GM21367 (cell line): ENCODE measurements at regions not wholly inside any gene's neighbourhood (a gene's known extent, or its start where the extent isn't known, plus 50 kb on each side); places are given as distances from the start of the nearest gene placed in this dataset.

Experiments
- ATAC-seq: cut with Tn5 transposase; IDR thresholded peaks from one replicate; pipeline ENCODE4 v1.9.1; 2021; ENCODE audit not compliant: unreplicated experiment

DNA sequence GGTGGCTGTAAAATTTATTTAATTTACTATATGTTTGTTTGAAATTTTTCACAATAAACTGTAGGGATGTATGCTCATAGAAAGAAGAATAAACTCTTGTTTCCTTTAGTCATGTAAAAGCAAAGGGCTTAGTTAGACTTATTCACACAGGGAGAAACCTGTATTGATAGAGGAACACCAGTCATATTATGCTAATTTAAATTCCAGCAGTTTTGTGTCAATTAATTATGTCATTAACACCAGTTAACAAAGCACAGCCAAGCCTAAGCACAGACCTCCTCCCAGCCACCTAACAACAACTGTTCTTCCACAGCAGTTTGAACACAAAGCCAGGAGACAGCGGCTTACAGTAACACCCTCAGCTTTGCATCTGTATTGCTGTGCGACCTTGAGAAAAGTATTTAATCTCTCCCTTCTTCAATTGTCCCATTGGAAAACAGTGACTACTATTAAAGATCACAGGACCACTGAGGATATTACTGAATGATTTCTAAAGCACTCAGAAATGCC is 260.8 kb upstream of the RRP15 start:
- ATAC-seq = no peak

GRCh38 chr1:218025454-218025853 is 259.6 kb upstream of the RRP15 start:
- ATAC-seq = no peak

GRCh38 chr1:218027152-218027551 is 257.9 kb upstream of the RRP15 start:
- ATAC-seq = no peak

DNA sequence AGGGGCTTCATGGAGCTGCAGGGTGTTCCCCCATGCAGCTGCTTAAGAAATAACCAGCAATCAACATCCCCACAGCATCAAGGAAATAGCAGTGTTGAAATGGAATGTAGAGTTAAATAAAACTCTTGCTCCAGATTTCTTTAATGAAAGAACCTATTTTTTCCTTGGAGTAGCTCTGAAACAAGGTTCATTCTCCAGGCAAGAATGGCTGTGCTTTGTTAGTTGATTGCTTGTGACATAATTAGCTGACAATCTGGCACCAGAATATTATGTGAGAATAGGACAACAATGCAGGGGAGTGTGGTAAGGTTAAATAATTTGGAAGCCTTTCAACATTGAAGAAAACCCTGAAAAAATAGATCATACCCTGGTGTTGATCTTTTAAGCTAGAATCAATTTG is 254.2 kb upstream of the RRP15 start:
- no peak for ATAC-seq

- no peak for ATAC-seq
Observed at GRCh38 chr1:218031901-218032300, 253.2 kb upstream of the RRP15 start.

- no peak for ATAC-seq
Observed at GRCh38 chr1:218034468-218034867, 250.6 kb upstream of the RRP15 start.

DNA sequence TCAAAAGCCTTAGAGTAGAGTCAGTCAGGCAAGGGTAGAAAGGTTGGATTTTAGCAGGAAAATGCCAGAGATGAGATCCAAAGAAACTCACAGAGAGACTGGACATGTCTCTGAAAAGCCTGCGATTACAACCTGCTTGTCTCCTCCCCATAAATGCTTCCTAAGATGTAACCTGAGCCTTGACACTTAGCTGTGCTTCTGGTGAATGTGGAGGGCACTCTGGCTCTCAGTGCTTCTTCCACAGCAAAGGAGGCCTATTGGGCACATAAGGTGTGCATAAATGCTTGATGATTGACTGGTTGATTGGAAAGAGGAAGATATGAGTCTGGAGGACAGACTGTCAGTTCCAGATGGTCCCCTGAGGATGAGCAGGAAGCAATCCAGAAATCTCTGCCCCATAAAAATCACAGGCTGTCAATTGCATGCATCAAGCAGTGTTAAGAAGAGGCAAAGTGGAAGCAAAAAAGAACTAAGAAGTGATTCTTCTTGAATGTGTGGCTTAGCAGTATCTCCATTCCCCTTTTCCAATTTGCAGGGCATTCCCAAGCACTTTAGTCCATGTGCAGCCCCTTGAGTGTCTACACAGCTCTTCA is 236.2 kb upstream of the RRP15 start:
- no peak for ATAC-seq

- no peak for ATAC-seq
Observed at GRCh38 chr1:218049641-218050040, 235.5 kb upstream of the RRP15 start.

- ATAC-seq = no peak
Observed at GRCh38 chr1:218058730-218059129, 226.4 kb upstream of the RRP15 start.

- ATAC-seq = no peak
Observed at GRCh38 chr1:218064426-218064825, 220.7 kb upstream of the RRP15 start.

DNA sequence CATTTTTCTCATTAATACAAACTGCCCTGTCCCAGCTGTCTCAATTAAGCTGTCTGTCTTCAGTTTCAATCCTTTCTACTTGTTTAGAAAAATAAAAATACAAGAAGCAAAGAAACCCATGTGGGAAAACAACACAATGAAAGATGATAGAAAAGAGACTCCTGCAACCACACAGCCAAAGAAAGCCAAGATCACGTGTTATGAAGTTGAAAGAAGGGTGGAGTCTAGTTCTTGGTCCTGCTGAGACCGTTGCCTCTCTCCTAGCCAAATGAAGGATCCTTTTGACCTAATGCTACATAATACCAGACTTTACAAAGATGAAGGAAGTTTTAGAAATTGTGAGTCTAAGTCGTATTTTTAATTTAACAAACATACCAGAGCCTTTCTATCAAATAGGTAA is 218.8 kb upstream of the RRP15 start:
- ATAC-seq = no peak

- no peak for ATAC-seq
Observed at GRCh38 chr1:218068241-218068640, 216.9 kb upstream of the RRP15 start.

GRCh38 chr1:218069180-218069579 is 215.9 kb upstream of the RRP15 start:
- no peak for ATAC-seq

DNA sequence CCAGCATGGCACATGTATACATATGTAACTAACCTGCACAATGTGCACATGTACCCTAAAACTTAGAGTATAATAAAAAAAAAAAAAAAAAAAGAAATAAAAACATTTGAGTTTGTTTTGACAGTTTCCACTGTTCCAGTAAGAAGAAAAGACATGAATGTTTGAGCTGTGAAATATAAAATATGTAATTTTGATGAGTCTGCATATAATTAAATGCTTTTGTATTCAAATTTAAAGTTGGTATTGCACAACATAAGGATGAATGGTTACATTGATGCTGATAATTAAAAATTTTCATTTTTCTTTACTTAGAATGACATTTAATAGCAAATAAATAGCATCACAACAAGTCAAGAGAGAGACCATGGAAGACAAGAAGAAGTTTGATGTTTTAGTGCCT is 212.0 kb upstream of the RRP15 start:
- ATAC-seq = no peak

GRCh38 chr1:218078916-218079315 is 206.2 kb upstream of the RRP15 start:
- ATAC-seq = no peak

DNA sequence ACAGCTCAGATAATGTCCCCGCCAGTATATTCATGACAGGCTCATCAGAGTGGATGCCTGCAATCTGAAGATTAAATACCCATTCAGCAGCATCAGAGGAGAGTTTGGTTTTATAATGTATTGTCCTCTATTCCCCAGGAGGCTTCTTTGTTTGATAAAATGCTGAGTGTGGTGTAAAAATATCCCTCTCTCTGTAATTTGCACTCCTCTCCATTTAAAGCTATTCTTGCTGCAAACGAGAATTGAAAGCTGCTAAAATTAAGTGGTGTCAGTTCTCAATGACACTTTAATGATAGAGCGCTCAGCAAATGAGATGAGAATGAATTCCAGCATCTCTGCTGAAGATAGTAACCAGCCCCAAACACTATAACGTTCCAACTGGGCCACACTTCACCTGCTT is 205.7 kb upstream of the RRP15 start:
- ATAC-seq = no peak

- no peak for ATAC-seq
Observed at GRCh38 chr1:218079820-218080219, 205.3 kb upstream of the RRP15 start.

DNA sequence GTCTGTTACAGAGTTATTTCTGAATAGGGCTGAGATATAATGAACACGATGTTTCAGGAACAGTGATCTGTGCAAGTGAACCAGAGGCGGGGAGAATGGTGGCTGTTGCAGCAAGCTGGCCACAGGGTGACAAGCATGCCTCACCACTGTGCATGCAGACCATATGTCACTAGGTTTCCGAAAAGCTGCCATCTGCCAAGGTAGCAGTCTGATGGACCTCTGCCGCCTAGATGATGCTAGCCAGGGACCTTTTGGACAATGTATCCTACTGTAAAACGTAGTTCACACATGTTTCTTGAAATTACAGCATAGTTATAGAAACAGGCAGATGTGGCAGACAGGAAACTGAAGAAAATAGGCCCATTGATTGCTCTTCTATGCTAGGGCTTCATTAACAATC is 204.2 kb upstream of the RRP15 start:
- ATAC-seq = no peak

GRCh38 chr1:218081358-218081757 is 203.7 kb upstream of the RRP15 start:
- no peak for ATAC-seq

DNA sequence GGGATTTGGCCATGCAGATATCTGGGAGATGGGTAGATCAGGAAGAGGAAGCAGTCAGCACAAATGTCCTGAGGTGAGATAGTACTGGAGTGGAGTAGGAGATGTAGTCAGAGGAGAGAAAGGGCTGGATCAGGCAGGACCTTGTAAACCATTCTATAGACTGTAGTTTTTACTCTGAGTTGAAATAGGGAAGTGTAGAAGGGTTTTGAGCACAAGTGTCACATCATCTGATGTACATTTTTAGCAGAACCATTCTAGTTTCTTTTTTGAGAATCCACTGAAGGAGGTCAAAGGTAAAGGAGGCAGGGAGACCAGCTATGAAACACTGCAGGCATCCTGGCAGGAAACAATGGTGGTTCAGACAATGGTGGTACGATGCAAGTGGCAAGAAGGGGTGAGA is 194.6 kb upstream of the RRP15 start:
- ATAC-seq = no peak

DNA sequence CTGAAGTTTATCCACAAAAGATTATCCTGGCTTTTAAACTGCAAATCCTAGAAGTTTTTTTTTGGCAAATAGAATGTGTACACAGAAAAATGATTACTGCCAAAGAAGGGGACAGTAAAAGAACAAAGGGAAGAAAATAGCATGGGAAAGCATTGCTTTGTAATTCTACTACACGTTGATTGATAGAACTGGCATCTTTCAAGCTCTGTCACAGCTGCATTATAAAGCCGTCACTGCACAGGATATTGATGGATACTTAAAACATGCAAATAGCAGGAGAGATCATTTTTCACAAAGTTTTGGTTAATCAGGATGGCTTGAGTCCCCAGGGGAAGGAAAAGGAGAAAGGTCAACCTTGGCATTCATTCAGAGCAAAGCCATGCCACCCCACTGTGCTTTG is 183.7 kb upstream of the RRP15 start:
- ATAC-seq = no peak

- no peak for ATAC-seq
Observed at GRCh38 chr1:218108034-218108433, 177.1 kb upstream of the RRP15 start.

- ATAC-seq = no peak
Observed at GRCh38 chr1:218112862-218113261, 172.2 kb upstream of the RRP15 start.
